Activated T-cell treated with anti-CD3 and anti-CD28 coated beads, Interleukin-2, amount 50 U/mL, for 24 hours (primary cell): ENCODE measurements at regions not wholly inside any gene's neighbourhood (a gene's known extent, or its start where the extent isn't known, plus 50 kb on each side); places are given as distances from the start of the nearest gene placed in this dataset.

Source experiments
- DNase-seq: peaks from one replicate; pipeline ENCODE4 v3.0.0-alpha.2; 2020
- H3K27ac Mint-ChIP-seq: 2 replicates; pipeline ENCODE4 v1.8.0; 2020; ENCODE audit warnings: mild to moderate bottlenecking, mixed read lengths
- H3K27me3 Mint-ChIP-seq: 2 replicates; pipeline ENCODE4 v1.8.0; 2020; ENCODE audit warnings: mixed read lengths
- H3K36me3 Mint-ChIP-seq: 2 replicates; pipeline ENCODE4 v1.8.0; 2020; ENCODE audit warnings: low read depth, mixed read lengths
- H3K4me1 Mint-ChIP-seq: 2 replicates; pipeline ENCODE4 v1.8.0; 2020; ENCODE audit warnings: low read depth, mixed read lengths
- H3K4me3 Mint-ChIP-seq: 2 replicates; pipeline ENCODE4 v1.8.0; 2020; ENCODE audit warnings: mild to moderate bottlenecking, moderate library complexity, mixed read lengths
- H3K9me3 Mint-ChIP-seq: 2 replicates; pipeline ENCODE4 v1.8.0; 2020; ENCODE audit warnings: mixed read lengths

GRCh38 chr14:100665511-100666032 is 61.1 kb upstream of the DLK1 start:
- Mint-ChIP-seq H3K27ac (no peak overlapping the region), H3K4me3 (no peak overlapping the region), H3K27me3 (peaks cover 28% of the 10 kb centered on the region), H3K4me1 (peaks cover 2% of the 10 kb centered on the region), H3K36me3 (no peaks in the 10 kb centered on the region), H3K9me3 (no peaks in the 10 kb centered on the region)
- no peak for DNase-seq

- no peak for DNase-seq
- Mint-ChIP-seq H3K4me3 (no peak overlapping the region), H3K9me3 (no peaks in the 10 kb centered on the region), H3K27ac (no peak overlapping the region), H3K4me1 (peaks cover 2% of the 10 kb centered on the region), H3K27me3 (peaks cover 35% of the 10 kb centered on the region), H3K36me3 (no peaks in the 10 kb centered on the region)
Observed at GRCh38 chr14:100666403-100666802, 60.3 kb upstream of the DLK1 start.

GRCh38 chr14:100666851-100667250 is 59.8 kb upstream of the DLK1 start:
- Mint-ChIP-seq H3K4me1 (peaks cover 2% of the 10 kb centered on the region), H3K9me3 (no peaks in the 10 kb centered on the region), H3K27me3 (peaks cover 39% of the 10 kb centered on the region), H3K36me3 (no peaks in the 10 kb centered on the region), H3K4me3 (no peak overlapping the region), H3K27ac (no peak overlapping the region)
- no peak for DNase-seq

GRCh38 chr14:100667656-100668055 is 59.0 kb upstream of the DLK1 start:
- no peak overlapping the region for H3K4me3 Mint-ChIP-seq
- H3K4me1 Mint-ChIP-seq = peaks cover 2% of the 10 kb centered on the region
- no peaks in the 10 kb centered on the region for H3K36me3 Mint-ChIP-seq
- H3K27ac Mint-ChIP-seq = no peak overlapping the region
- no peak for DNase-seq
- peaks cover 44% of the 10 kb centered on the region for H3K27me3 Mint-ChIP-seq
- H3K9me3 Mint-ChIP-seq = no peaks in the 10 kb centered on the region

- H3K9me3 Mint-ChIP-seq = no peaks in the 10 kb centered on the region
- no peak for DNase-seq
- H3K27me3 Mint-ChIP-seq = peaks cover 51% of the 10 kb centered on the region
- no peaks in the 10 kb centered on the region for H3K4me1 Mint-ChIP-seq
- H3K4me3 Mint-ChIP-seq = no peak overlapping the region
- H3K27ac Mint-ChIP-seq = no peak overlapping the region
- no peaks in the 10 kb centered on the region for H3K36me3 Mint-ChIP-seq
Observed at GRCh38 chr14:100668352-100668751, 58.3 kb upstream of the DLK1 start.

- no peak for DNase-seq
- no peak overlapping the region for H3K4me3 Mint-ChIP-seq
- H3K27me3 Mint-ChIP-seq = peaks cover 57% of the 10 kb centered on the region
- H3K9me3 Mint-ChIP-seq = no peaks in the 10 kb centered on the region
- no peaks in the 10 kb centered on the region for H3K36me3 Mint-ChIP-seq
- H3K4me1 Mint-ChIP-seq = no peaks in the 10 kb centered on the region
- no peak overlapping the region for H3K27ac Mint-ChIP-seq
Observed at GRCh38 chr14:100669011-100669412, 57.7 kb upstream of the DLK1 start.

- Mint-ChIP-seq H3K9me3 (no peaks in the 10 kb centered on the region), H3K4me3 (no peak overlapping the region), H3K27ac (no peak overlapping the region), H3K27me3 (peaks cover 62% of the 10 kb centered on the region), H3K36me3 (no peaks in the 10 kb centered on the region), H3K4me1 (no peaks in the 10 kb centered on the region)
- DNase-seq = no peak
Observed at GRCh38 chr14:100669468-100669867, 57.2 kb upstream of the DLK1 start.

- DNase-seq = no peak
- Mint-ChIP-seq H3K4me1 (no peaks in the 10 kb centered on the region), H3K27me3 (peaks cover 69% of the 10 kb centered on the region), H3K9me3 (no peaks in the 10 kb centered on the region), H3K36me3 (no peaks in the 10 kb centered on the region), H3K27ac (no peak overlapping the region), H3K4me3 (no peak overlapping the region)
Observed at GRCh38 chr14:100670017-100670752, 56.5 kb upstream of the DLK1 start.

GRCh38 chr14:100670753-100671049 is 56.0 kb upstream of the DLK1 start:
- H3K9me3 Mint-ChIP-seq = no peaks in the 10 kb centered on the region
- H3K36me3 Mint-ChIP-seq = no peaks in the 10 kb centered on the region
- H3K4me3 Mint-ChIP-seq = no peak overlapping the region
- DNase-seq = no peak
- peaks cover 71% of the 10 kb centered on the region for H3K27me3 Mint-ChIP-seq
- H3K4me1 Mint-ChIP-seq = no peaks in the 10 kb centered on the region
- no peak overlapping the region for H3K27ac Mint-ChIP-seq

- DNase-seq = no peak
- H3K4me1 Mint-ChIP-seq = no peaks in the 10 kb centered on the region
- H3K4me3 Mint-ChIP-seq = no peak overlapping the region
- H3K27ac Mint-ChIP-seq = no peak overlapping the region
- H3K9me3 Mint-ChIP-seq = no peaks in the 10 kb centered on the region
- no peaks in the 10 kb centered on the region for H3K36me3 Mint-ChIP-seq
- H3K27me3 Mint-ChIP-seq = peaks cover 72% of the 10 kb centered on the region
Observed at GRCh38 chr14:100671386-100671901, 55.2 kb upstream of the DLK1 start.

GRCh38 chr14:100671906-100672305 is 54.8 kb upstream of the DLK1 start:
- no peaks in the 10 kb centered on the region for H3K4me1 Mint-ChIP-seq
- no peak overlapping the region for H3K4me3 Mint-ChIP-seq
- no peaks in the 10 kb centered on the region for H3K36me3 Mint-ChIP-seq
- no peak for DNase-seq
- H3K27me3 Mint-ChIP-seq = peaks cover 72% of the 10 kb centered on the region
- no peak overlapping the region for H3K27ac Mint-ChIP-seq
- H3K9me3 Mint-ChIP-seq = no peaks in the 10 kb centered on the region

- Mint-ChIP-seq H3K36me3 (no peaks in the 10 kb centered on the region), H3K9me3 (no peaks in the 10 kb centered on the region), H3K27ac (no peak overlapping the region), H3K4me3 (no peak overlapping the region), H3K4me1 (no peaks in the 10 kb centered on the region), H3K27me3 (peaks cover 62% of the 10 kb centered on the region)
- DNase-seq = no peak
Observed at GRCh38 chr14:100673085-100673806, 53.4 kb upstream of the DLK1 start.

GRCh38 chr14:100673807-100674154 is 52.9 kb upstream of the DLK1 start:
- Mint-ChIP-seq H3K4me3 (no peak overlapping the region), H3K27ac (no peak overlapping the region), H3K4me1 (no peaks in the 10 kb centered on the region), H3K36me3 (no peaks in the 10 kb centered on the region), H3K27me3 (peaks cover 61% of the 10 kb centered on the region), H3K9me3 (no peaks in the 10 kb centered on the region)
- no peak for DNase-seq

- Mint-ChIP-seq H3K9me3 (no peaks in the 10 kb centered on the region), H3K27me3 (peaks cover 56% of the 10 kb centered on the region), H3K36me3 (no peaks in the 10 kb centered on the region)
Observed at GRCh38 chr14:100674428-100674827, 52.3 kb upstream of the DLK1 start.

GRCh38 chr14:100674897-100675619 is 51.6 kb upstream of the DLK1 start:
- peaks cover 53% of the 10 kb centered on the region for H3K27me3 Mint-ChIP-seq
- H3K4me1 Mint-ChIP-seq = no peaks in the 10 kb centered on the region
- no peak overlapping the region for H3K27ac Mint-ChIP-seq
- H3K36me3 Mint-ChIP-seq = no peaks in the 10 kb centered on the region
- no peaks in the 10 kb centered on the region for H3K9me3 Mint-ChIP-seq
- no peak for DNase-seq
- H3K4me3 Mint-ChIP-seq = no peak overlapping the region

More at GRCh38 chr14:100674428-100674827, 52.3 kb upstream of the DLK1 start:
- Mint-ChIP-seq H3K4me1 (no peaks in the 10 kb centered on the region), H3K27ac (no peak overlapping the region), H3K4me3 (no peak overlapping the region)
- DNase-seq = no peak
